ENCODE measurements at regions not wholly inside any gene's neighbourhood (a gene's known extent, or its start where the extent isn't known, plus 50 kb on each side); places are given as distances from the start of the nearest gene placed in this dataset.

DNA sequence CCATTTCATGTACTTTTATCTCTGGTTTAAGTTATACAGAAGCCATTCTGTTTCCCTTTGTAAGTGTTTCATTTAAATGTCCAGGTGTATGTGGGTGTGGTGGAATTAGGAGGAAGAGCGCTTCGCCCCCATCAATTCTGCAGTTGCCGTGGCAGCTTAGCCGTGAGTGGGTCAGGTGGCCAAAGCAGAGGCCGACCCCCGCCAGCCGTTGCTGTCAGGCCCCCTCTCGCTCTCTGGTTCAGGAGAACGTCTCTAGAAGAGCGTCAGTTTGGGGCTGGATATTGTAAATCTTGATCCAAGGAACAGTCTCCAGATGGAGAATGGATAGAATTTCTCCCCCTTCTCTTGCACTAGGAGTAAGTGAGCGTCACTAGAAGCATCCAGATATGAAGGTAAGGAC lies 367.4 kb downstream of the FOXA2 start:
- no peak for DNase-seq

DNA sequence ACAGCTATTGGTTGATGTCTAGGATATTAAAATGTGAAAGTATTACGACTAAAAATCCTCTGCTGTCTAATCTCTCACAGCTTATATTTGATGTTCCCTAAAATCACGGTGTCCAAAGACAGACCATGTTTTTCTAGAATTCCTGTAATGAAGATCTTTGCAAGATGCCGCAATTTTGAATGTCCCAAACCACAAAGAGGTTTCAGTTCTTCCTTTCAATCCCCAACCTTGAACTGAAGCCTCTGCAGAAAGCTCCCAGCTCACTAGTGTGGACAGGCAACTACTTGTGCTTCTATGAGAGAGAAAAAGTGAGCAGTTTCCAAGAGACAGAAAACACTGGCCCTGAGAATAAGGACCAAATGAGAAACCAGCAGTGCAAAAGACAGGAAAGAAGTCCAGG lies 370.1 kb downstream of the FOXA2 start:
- DNase-seq: no peak

DNA sequence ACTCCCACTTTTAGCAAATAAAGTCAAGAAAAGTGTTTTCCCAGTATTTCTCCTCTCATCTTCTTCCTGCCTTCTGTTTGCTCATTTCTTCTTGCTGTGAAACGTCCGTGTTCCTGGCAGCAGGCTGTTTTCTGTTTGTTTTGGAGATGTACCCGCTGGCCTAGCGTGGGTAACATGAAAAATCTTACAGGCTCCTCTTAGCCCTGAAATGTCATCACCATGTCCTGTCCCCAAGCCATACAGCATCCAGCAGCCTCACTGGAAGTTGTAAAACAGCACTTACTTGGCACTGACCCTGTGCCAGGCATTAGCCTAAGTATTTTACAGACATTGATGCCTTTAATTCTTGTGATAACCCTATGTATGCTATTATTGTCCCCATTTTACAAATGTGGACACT lies 371.1 kb downstream of the FOXA2 start:
- no peak for DNase-seq

DNA sequence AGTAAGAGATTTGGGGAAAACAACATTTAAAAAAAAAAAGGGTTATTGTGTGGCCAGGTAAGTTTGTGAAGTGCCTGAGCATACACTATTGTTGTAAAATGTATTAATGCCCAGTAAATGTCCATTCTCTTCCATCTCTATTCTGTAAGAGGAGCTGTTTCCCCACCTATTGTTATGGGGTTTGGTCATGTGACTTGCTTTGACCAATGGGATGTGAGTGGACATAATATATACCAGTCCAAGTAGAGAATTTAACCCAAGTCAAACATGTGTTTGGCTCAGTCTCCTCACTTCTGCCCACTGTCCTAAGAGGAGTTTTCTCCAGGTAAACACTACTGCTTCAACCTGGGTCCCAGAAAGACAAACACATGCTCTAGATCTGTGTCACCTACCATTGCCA lies 377.1 kb downstream of the FOXA2 start:
- DNase-seq: no peak

DNA sequence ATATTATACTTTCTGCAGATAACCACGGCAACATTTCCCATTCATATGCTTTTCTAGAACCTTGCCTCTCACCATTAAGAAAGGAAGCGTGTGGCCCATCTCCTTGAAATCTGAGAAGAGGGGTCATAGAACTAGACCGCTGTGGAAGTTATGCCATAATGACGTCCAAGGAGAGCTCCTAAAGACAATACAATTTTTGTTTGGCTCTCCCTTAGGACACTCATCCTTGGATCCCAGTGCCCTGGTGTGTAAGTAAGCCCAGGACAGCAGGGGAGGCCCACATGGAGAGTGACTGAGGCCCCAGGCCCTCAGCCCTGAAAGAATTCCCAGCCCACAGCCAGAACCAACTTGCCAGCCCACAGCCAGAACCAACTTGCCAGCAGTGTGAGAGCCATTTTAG lies 379.6 kb downstream of the FOXA2 start:
- DNase-seq: no peak

DNA sequence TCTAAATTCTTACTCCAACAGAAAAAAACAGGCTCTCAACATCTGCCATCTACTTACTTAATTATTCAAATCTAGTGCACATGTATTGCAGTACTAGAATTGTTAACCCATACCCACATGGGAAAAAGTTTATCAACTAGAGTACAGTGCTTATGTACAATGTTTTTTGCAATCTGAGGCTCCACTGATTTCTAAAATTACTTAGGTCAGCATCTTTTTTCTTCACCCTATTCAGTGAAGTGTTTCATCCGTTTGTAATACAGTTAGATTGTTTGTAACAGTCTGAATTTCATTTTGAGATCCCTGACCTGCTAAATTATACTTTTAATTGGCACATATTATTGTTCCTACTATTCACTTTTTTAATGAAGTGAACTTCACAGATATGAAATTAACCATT lies 402.2 kb downstream of the FOXA2 start:
- DNase-seq: no peak

DNA sequence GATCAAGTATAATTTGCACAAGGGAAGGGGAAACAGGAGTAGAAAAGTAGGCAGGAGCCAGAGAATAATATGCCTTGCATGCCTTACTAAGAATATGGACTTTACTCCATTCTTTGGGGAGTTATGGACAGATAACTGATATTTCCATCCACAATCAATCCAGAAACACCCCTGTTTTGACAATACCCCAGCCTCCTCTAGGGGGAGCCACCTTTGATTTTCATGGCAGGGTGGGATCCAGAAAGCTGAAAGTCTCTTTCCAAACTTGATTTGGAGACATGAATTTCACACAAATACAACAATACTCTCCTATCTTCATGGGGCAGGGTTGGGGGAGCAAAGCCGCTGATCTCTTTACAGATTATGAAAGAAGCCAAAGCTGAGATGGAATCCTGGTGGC lies 404.1 kb downstream of the FOXA2 start:
- DNase-seq: no peak

DNA sequence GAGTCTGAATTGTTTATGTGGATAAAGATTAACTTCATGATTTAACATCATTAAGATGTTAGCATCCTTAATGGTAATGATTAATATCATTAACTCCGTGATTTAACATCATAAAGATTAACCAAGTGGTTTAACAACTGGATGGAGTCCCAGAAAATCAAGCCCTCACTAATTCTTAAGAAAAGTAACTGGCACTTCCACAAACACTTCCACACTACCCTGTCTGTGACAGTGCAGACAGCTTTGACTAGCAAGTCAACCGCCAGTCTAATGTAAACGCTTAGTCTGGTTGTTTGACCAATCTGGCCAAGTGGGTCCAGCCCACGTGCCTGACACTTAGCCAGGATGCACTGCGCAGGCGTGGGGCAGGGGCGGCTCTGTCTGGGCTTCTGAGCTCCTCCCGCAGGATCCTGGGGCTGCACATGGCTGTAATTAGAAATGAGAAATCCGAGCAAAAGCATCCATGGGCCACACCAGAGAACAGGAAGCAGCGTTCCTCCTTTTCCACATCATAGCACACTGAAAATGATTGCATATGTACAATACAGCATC lies 424.2 kb downstream of the FOXA2 start:
- no peak for DNase-seq

DNA sequence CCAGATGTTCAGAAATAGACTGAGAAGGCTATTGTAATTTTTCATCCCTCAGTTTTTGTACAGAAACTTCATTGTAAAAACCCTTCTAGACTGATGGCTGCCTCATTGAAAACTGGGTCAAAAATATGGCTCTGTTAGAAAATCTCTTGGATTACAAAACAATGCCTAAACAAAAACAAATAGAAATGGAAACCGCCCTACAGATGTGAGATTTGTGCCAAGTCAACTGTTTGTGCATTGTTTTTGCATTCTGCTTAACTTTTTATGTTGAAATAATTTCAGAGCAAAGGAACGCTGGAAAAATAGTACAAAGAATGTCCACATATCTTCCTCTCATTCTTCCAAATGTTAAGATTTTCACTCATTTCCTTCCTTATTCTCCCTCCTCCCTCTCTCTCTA lies 425.1 kb downstream of the FOXA2 start:
- DNase-seq: no peak

DNA sequence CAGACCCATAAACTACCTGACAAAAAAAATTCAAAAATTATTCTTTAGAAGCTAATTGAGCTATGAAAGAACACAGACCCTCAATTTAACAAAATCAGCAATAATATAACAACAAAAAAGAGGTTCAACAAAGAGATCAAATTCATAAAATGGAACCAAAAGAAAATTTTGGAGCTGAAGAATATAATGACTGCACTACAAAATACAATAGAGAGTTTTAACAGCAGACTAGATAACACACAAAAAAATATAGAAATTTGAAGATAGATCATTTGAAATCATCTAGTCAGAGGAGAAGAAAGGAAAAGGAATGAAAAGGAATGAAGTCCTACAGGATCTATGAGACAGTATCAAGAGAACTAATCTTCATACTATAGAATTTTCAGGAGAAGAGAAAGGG lies 422.1 kb downstream of the PAX1 start:
- DNase-seq: no peak

DNA sequence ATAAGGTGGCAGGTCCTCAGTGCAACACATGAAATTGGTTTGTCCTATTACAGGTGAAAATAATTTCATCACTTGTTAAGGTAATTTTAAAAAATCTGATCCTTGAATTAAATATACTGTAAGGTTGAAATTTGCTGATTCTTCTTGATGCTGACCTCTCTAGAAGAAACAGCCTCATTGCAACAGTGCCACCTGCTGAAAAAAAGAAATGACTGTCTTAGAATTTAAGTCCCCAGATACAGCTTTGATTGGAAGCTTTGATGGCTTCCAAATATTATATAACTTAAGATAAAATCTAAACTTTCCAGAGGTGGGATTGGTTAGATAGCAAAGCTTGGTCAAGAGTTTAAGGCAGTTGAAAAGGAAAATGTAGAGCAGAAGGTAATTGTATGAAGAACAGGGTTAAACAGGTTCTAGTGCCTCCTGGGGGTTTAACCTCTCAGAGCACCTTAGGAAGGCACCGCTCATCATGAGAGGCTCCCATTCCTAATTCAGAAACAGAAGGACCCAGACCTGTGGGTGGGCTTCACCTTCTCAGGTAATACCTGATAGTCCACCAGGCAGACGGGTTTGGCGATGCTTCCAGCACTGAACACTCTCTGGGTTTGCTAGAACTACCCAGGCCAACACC lies 401.0 kb downstream of the PAX1 start:
- no peak for DNase-seq

DNA sequence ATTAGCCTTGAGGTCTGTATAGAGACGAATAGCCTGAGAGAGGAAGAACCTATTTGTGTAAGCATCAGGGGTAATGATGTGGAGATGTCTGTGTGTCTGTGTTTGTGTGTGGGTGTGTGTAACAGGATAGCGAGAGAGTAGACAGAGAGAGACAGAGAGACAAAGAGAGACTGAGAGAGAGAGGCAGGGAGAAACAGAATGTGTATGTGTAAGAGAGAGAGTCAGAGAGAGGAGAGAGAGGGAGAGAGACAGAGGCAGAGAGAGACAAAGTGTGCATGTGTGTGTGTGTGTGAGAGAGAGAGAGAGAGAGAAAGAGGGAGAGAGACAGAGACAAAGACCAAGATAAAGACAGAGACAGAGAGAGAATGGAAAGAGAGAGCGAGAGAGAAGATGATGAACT lies 396.1 kb downstream of the PAX1 start:
- no peak for DNase-seq

DNA sequence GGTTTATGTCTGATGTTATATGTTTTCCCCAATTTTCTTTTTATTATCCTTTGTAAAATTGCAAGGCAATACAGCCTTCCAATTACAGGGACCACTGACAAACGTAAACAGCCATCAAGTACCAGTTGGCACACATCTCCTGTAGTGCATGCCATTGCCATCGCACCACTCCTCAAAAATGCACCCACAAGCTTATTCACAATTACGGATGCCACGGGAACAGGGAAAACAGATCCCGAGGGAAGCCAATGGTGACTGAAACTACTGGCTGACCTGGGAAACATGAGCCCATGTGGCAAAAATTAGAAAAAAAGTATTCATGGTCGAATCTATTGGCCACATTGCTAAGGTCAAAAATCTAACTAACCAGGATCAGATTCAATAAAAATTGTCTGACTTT lies 395.2 kb downstream of the PAX1 start:
- DNase-seq: no peak

DNA sequence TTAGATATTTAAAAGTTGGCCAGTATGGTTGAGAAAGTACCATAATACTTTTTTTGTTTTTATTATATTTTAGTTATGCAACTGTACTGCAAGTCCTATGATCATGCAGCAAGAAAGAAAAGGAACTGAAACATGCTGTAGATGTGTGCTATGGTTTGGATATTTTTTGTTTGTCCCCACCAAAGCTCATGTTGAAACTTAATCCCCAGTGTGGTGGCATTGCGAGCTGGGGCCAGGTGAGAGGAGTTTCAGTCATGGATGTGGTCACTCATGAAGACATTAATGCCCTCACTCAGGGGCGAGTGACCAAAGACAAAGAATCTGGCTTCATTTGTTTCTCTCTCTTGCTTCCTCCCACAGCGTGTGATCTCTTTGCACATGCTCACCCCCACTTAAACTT lies 393.9 kb downstream of the PAX1 start:
- DNase-seq: no peak

DNA sequence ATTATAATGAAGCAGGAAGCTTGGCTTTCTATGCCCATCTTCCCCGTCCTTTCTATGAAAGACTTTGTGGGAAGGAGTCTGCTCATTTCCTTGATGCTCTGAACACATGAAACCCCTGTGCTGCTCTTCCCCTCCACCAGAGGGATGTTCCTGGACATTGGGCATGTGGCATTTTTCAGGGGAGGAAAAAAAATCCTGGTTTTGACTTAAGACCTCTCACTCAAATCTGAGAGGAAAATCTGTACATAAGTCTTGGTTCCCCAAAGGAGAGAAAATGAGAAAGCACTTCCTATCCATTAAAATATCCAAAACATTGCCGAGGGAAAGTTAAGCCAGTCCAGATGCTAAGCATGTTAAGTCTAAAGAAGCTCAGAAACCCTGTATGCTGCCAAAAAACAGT lies 393.0 kb downstream of the PAX1 start:
- no peak for DNase-seq

DNA sequence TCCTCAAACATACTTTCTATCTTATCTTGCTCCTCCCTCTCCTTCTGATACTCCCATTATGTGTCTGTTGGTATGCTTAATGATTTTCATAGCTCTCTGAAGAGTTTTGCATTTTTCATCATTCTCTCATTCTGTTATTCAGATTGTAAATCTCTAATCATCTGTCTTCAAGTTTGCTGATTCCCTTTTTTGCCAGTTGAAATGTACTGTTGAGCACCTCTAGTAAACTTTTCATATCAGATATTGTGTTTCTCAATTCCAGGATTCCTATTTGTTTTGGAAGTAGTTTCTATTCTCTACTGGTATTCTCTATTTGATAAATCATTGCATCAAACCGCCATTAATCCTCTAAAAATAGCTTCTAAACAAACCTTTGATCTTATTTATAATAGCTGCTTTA lies 387.7 kb downstream of the PAX1 start:
- DNase-seq: no peak

DNA sequence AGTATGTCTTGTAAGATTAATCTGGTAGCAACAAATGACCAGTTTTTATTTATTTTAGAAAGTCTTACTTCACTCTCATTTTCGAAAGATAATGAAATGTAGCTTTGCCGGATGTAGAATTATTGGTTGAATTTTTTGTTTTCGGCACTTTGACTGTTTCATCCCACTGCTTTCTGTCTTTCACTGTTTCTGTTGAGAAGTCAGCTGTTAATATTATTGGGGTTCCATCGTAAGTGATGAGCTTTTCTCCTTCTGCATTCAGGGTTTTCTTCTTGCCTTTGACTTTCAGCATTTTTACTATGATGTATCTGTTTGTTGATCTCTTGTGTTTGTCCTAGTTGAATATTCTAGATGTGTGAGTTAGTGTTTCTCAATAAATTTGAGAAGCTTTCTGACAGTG lies 383.4 kb downstream of the PAX1 start:
- no peak for DNase-seq

DNA sequence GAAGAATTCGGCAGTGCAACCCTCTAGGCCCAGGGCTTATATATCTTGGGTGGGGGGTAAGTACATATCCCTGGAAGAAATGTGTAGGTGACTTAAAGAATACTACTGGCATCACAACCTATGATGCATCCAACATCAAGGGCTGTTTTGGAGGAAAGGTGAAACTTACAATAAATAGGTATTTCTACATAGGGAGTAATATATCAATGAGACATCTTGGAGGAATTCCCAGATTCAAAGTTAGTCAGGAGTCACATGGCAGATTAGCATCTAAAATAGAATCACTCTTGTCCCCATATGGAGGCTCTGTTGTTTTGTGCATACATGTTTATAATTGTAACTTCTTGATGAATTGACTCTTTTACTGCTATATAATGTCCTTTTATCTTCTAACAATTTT lies 375.5 kb downstream of the PAX1 start:
- DNase-seq: no peak

DNA sequence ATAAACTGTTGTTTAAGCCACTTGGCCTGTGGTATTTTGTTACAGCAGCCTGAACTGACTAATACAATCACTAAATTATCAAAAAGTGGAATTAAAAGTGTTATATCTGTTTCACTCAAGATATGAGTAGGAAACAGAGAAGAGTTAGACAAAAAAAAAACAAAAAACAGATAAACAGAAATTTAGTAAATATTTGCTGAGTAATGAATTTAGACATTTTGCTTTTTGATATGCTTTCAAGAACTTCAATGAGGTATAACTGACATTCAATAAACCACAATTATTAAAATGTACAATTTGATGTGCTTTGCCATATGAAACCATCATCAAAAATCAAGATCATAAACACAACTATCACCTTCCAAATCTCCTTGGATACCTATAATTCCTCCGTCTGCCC lies 369.2 kb downstream of the PAX1 start:
- DNase-seq: no peak

DNA sequence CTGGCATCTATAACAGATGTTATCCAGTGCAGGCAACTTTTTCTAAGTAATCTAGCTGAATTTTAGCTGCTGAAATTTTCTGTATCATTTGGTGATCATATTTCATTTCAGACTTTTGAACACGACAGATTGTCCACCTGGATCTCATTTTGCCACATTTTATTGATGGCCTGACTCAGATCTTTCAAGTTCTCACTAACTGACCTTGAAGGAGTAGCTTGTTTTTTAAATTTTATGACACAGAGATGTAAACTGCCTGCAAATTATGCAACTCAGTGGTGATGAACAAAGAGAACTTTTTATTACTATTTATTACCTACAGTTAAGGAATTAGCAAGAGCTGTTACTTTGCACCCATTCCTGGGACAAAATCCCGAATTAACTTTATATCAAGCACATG lies 366.4 kb downstream of the PAX1 start:
- DNase-seq: no peak

DNA sequence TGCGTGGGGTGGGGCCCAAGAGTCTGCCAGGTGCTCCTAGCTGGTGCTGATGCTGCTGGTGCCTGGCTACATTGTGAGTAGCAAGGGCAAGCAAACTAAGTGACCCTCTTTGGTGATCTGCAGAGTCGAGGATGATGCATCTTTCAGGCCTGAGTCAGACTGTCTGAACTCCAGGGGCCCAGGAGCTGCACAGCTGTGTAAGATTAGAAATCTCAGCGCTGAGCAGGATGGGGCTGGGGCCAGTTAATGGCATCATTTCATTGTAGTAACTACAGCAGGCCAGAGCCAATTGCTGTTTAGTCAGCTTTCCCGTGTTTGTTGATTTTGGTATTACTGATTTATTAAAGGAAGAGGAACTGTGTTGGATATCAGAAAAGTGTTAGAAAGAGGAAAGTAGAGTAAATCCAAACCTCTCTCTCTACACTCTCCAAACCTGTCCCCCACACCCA lies 365.2 kb downstream of the PAX1 start:
- no peak for DNase-seq

DNA sequence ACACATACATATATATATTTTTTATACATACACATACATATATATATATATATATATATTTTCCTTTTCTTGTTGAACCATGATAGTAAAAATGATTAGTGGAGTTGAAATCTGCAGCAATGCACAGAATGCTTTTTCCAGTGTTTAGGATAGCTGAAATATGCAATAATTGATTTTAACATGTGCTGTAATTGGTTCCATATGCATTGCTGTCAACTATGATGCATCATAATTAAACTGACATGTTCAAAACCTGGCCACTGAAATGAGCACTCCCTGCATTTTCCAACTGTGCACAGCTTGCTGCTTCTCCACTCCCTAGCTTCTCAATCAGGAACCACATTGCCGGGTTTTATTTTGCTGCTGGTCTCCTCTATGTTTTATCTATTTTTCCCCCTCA lies 358.3 kb downstream of the PAX1 start:
- DNase-seq: no peak

DNA sequence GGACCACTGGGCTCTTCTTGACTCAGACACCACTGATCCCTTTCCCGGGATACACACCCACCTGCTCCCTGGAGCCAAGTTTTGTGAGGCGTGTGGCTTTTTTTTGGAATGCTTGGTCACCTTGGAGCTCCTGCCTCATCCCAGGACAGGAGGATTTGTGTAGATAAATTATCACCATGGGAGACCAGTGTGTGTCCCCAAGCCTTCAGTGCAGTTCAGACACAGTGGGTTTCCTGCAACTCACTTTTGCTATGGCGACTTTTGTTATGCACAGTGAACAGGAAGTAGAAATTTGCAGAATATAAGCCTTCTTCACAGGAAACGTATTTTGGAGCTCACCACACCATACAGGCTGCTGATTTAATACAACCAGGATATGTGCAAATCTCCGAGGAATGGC lies 357.4 kb downstream of the PAX1 start:
- DNase-seq: no peak

DNA sequence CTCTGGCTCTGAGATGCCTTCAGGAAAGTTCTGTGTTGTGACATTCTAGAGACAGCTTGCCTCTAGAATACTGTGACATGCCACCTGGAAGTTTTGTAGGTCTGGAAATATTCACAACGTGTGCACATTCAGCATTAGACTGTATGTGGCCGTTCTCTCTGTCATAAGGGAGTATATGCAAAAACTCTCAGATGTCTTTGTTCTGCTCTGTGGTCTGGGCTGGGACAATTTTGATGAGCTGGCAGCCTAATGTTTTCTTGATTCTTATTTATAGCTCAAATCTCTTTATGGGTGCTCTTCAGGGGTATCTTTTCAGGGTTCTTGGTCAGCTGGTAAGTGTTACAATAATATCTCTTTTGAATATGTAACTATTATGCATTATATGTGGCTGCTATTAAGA lies 355.1 kb downstream of the PAX1 start:
- no peak for DNase-seq

DNA sequence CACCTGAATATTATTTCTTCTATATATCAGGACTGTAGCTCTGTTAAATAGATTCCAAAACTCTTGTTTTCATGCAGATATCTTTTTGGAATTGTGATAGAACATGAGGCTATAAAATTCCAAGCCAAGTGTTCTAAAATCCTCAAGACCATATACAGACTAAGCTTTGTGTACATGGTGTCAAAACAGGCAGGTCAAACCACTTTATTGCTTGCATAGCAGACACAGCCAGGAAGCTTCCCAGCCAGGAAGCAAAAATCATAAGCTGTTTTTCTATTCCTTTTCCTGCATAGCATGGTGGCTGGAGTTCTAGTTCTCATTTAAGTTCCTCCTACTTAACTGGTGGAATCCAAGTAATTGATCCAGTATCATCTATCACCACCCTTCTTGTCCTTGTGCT lies 353.3 kb downstream of the PAX1 start:
- no peak for DNase-seq

DNA sequence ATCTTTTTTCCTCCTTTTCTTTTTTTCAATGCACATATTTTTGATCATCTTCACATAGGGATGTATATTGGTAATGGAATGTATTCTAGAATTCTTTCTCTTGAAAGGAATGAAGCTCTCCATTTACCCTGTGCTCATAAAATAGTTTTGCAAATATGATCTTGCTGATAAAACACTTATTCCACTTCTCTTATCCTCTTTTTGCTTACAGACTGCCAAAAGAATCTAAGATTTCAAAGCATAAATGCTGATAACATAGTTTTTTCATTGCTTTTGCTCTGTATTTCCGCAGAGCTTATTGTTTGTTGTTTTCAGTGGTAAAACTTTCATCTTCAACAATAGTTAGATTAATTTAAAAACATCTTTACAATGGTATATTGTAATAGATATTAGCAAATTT lies 350.5 kb downstream of the PAX1 start:
- DNase-seq: no peak
